Gastroesophageal sphincter (tissue), 4 donors: ENCODE measurements at regions not wholly inside any gene's neighbourhood (a gene's known extent, or its start where the extent isn't known, plus 50 kb on each side); places are given as distances from the start of the nearest gene placed in this dataset.

Experiments used
- ATAC-seq: fragments of 150-250 bp; one replicate; pipeline ENCODE4 v1.9.1; 2016; ENCODE audit warnings: mild to moderate bottlenecking, moderate library complexity
- H3K27ac ChIP-seq, 4 donors: fragments of 200-600 bp; sonication (generic) in 3 of 4; 1 replicate in 3 of 4; 2 replicates in 1 of 4; pipeline ENCODE4 v1.5.1; 2016 to 2019
- H3K27me3 ChIP-seq: fragments of 200-600 bp; sonication (generic); one replicate; pipeline ENCODE4 v1.5.1; 2019
- H3K36me3 ChIP-seq, 2 donors: fragments of 200-600 bp; sonication (generic); one replicate each; pipeline ENCODE4 v1.5.1; 2019; ENCODE audit warnings: control low read depth in 1 of 2
- H3K4me1 ChIP-seq, 3 donors: fragments of 200-600 bp; sonication (generic); 1 replicate in 2 of 3; 2 replicates in 1 of 3; pipeline ENCODE4 v1.5.1; 2016 to 2019; ENCODE audit warnings: control low read depth in 2 of 3
- H3K4me3 ChIP-seq, 2 donors: fragments of 200-600 bp; sonication (generic); one replicate each; pipeline ENCODE4 v1.5.1; 2019; ENCODE audit warnings: mild to moderate bottlenecking in 1 of 2, moderate library complexity in 1 of 2
- H3K9me3 ChIP-seq, 3 donors: fragments of 200-600 bp; sonication (generic); one replicate each; pipeline ENCODE4 v1.5.1; 2017 to 2019; ENCODE audit warnings: control low read depth in 2 of 3
- CTCF ChIP-seq, 4 experiments: fragments of 200-600 bp in 2 of 4; fragments of 450-650 bp in 2 of 4; sonication (generic) in 1 of 4; IDR thresholded peaks; one replicate each; pipeline ENCODE4 v1.5.1; 2017 to 2019; ENCODE audit warnings: antibody characterized with exemption in 4 of 4, mild to moderate bottlenecking in 2 of 4, moderate library complexity in 2 of 4
- EP300 ChIP-seq: sonication (generic); formaldehyde crosslinking; IDR thresholded peaks from one replicate; pipeline ENCODE4 v1.6.1; 2017; ENCODE audit warnings: antibody characterized with exemption, mild to moderate bottlenecking
- POLR2A ChIP-seq, 2 donors: fragments of 450-650 bp; IDR thresholded peaks; one replicate each; pipeline ENCODE4 v1.6.1; 2017; ENCODE audit warnings: antibody characterized with exemption in 2 of 2, mild to moderate bottlenecking in 2 of 2, moderate library complexity in 1 of 2
- POLR2AphosphoS5 ChIP-seq: sonication (generic); formaldehyde crosslinking; IDR thresholded peaks from one replicate; pipeline ENCODE4 v1.6.1; 2017; ENCODE audit warnings: antibody characterized with exemption
- WGBS, 2 donors: methylation state at CpG; one replicate each; pipeline ENCODE4 v1.1.5; 2018; ENCODE audit warnings: low coverage in 1 of 2; 5-methylcytosine and 5-hydroxymethylcytosine counted together

- Histone ChIP-seq H3K4me1 (peaks cover 0 to 14% (median 0%) of the 10 kb centered on the region in 3 donors), H3K9me3 (peaks cover 0 to 8% (median 0%) of the 10 kb centered on the region in 3 donors), H3K36me3 (no peaks in the 10 kb centered on the region), H3K27me3 (no peaks in the 10 kb centered on the region), H3K27ac (peak overlapping the region; percentile 1 to 50 (median 24)), H3K4me3 (no peak overlapping the region)
- ATAC-seq, result no peak
- 54 to 67% methylated on average over 1 of the region's 2 CpGs for WGBS, 2 donors
- TF ChIP-seq POLR2AphosphoS5 (peak; percentile 43), POLR2A (IDR thresholded peaks at IDR 0.05) (no peak)
Observed at GRCh38 chr2:66813976-66814375, 379.1 kb downstream of the MEIS1 start.

- Histone ChIP-seq H3K27ac (no peak overlapping the region), H3K9me3 (peaks cover 0 to 12% (median 0%) of the 10 kb centered on the region in 3 donors), H3K4me1 (peaks cover 0 to 10% (median 0%) of the 10 kb centered on the region in 3 donors), H3K36me3 (no peaks in the 10 kb centered on the region), H3K27me3 (no peaks in the 10 kb centered on the region), H3K4me3 (no peak overlapping the region)
- no peak for ATAC-seq
- TF ChIP-seq CTCF (IDR thresholded peaks at IDR 0.05), result no peak
- no peak for TF ChIP-seq POLR2AphosphoS5
- TF ChIP-seq EP300, result no peak
- TF ChIP-seq POLR2A (IDR thresholded peaks at IDR 0.05), result no peak
- WGBS, 2 donors, result 75 to 100% methylated on average over 1 of the region's 1 CpG
Observed at GRCh38 chr2:66814916-66815315, 380.0 kb downstream of the MEIS1 start.

- TF ChIP-seq EP300 (no peak), POLR2AphosphoS5 (no peak), CTCF (IDR thresholded peaks at IDR 0.05) (no peak), POLR2A (IDR thresholded peaks at IDR 0.05) (no peak)
- Histone ChIP-seq H3K36me3 (no peaks in the 10 kb centered on the region), H3K27ac (no peak overlapping the region), H3K4me3 (no peak overlapping the region), H3K4me1 (peaks cover 0 to 10% (median 0%) of the 10 kb centered on the region in 3 donors), H3K9me3 (peaks cover 0 to 12% (median 0%) of the 10 kb centered on the region in 3 donors), H3K27me3 (no peaks in the 10 kb centered on the region)
- no peak for ATAC-seq
- 89 to 94% methylated on average over 4 of the region's 4 CpGs for WGBS, 2 donors
Observed at GRCh38 chr2:66815886-66816285, 381.0 kb downstream of the MEIS1 start.

- H3K9me3 ChIP-seq, result peaks cover 0 to 12% (median 0%) of the 10 kb centered on the region in 3 donors
- no peaks in the 10 kb centered on the region for H3K36me3 ChIP-seq
- no peak for ATAC-seq
- TF ChIP-seq EP300, result no peak
- H3K27ac ChIP-seq, result no peak overlapping the region
- no peaks in the 10 kb centered on the region for H3K4me1 ChIP-seq
- H3K27me3 ChIP-seq, result no peaks in the 10 kb centered on the region
- no peak overlapping the region for H3K4me3 ChIP-seq
- 83 to 85% methylated on average over 1 to 2 of the region's 4 CpGs for WGBS, 2 donors
Observed at GRCh38 chr2:66821168-66821567, 386.2 kb downstream of the MEIS1 start.

- WGBS, 2 donors, result 92 to 100% methylated on average over 3 to 4 of the region's 6 CpGs
- Histone ChIP-seq H3K9me3 (peaks cover 0 to 12% (median 0%) of the 10 kb centered on the region in 3 donors), H3K36me3 (no peaks in the 10 kb centered on the region), H3K27me3 (no peaks in the 10 kb centered on the region), H3K4me1 (no peaks in the 10 kb centered on the region), H3K4me3 (no peak overlapping the region), H3K27ac (no peak overlapping the region)
- no peak for ATAC-seq
- TF ChIP-seq POLR2AphosphoS5 (no peak), EP300 (no peak), POLR2A (IDR thresholded peaks at IDR 0.05) (no peak), CTCF (IDR thresholded peaks at IDR 0.05) (no peak)
Observed at GRCh38 chr2:66822186-66822585, 387.3 kb downstream of the MEIS1 start.

- Histone ChIP-seq H3K27me3 (no peaks in the 10 kb centered on the region), H3K27ac (no peak overlapping the region), H3K9me3 (no peaks in the 10 kb centered on the region), H3K4me3 (no peak overlapping the region), H3K4me1 (no peaks in the 10 kb centered on the region), H3K36me3 (no peaks in the 10 kb centered on the region)
- WGBS, 2 donors, result 86% methylated on average over 2 of the region's 3 CpGs; no CpG with 5 or more reads in 1 of the 2 donors
- no peak for ATAC-seq
- TF ChIP-seq EP300 (no peak), POLR2AphosphoS5 (no peak), POLR2A (IDR thresholded peaks at IDR 0.05) (no peak), CTCF (IDR thresholded peaks at IDR 0.05) (no peak)
Observed at GRCh38 chr2:66824926-66825325, 390.0 kb downstream of the MEIS1 start.
